WTC11 (cell line): ENCODE measurements at regions not wholly inside any gene's neighbourhood (a gene's known extent, or its start where the extent isn't known, plus 50 kb on each side); places are given as distances from the start of the nearest gene placed in this dataset.

ENCODE experiments used
- ATAC-seq: fragments of 200-7000 bp; cut with Tn5 transposase; 2 replicates; pipeline ENCODE4 v1.10.0; 2021; ENCODE audit warnings: mild to moderate bottlenecking, moderate library complexity
- CTCF ChIA-PET: fragments of 300-600 bp; sonication (Branson Sonifier 250); formaldehyde crosslinking; loops from one replicate; lab custom pipeline; 2021; ENCODE audit warnings: antibody characterized with exemption; lab: Charles Lee
- POLR2A ChIA-PET: fragments of 350-600 bp; sonication (Branson Sonifier 250); formaldehyde crosslinking; loops from one replicate; lab custom pipeline; 2021; ENCODE audit warnings: antibody characterized with exemption; lab: Charles Lee
- DNase-seq: peaks from one replicate; pipeline ENCODE4 v3.0.0; 2021; ENCODE audit warnings: low spot score
- H3K27ac Mint-ChIP-seq: 2 replicates; pipeline ENCODE4 v1.8.0; 2021; ENCODE audit warnings: mixed read lengths
- H3K27me3 Mint-ChIP-seq: 2 replicates; pipeline ENCODE4 v1.8.0; 2021; ENCODE audit warnings: low read depth, mild to moderate bottlenecking, moderate library complexity, mixed read lengths
- H3K36me3 Mint-ChIP-seq: 2 replicates; pipeline ENCODE4 v1.8.0; 2021; ENCODE audit warnings: mixed read lengths
- H3K4me1 Mint-ChIP-seq: 2 replicates; pipeline ENCODE4 v1.8.0; 2022; ENCODE audit warnings: mixed read lengths
- H3K4me3 Mint-ChIP-seq: 2 replicates; pipeline ENCODE4 v1.8.0; 2021; ENCODE audit warnings: mild to moderate bottlenecking, moderate library complexity, mixed read lengths
- H3K9me3 Mint-ChIP-seq: 2 replicates; pipeline ENCODE4 v1.8.0; 2021; ENCODE audit warnings: mixed read lengths
- AFF4 ChIP-seq: sonication (generic); formaldehyde crosslinking; IDR thresholded peaks from 2 replicates; pipeline ENCODE4 v1.8.1; 2023; ENCODE audit warnings: mild to moderate bottlenecking, missing genetic modification reagents, borderline replicate concordance
- E2F1 ChIP-seq: sonication (generic); formaldehyde crosslinking; IDR thresholded peaks from 2 replicates; pipeline ENCODE4 v1.8.0; 2022; ENCODE audit warnings: mild to moderate bottlenecking, missing genetic modification reagents
- E2F4 ChIP-seq: sonication (generic); formaldehyde crosslinking; IDR thresholded peaks from 2 replicates; pipeline ENCODE4 v1.8.1; 2022; ENCODE audit warnings: low read depth, mild to moderate bottlenecking, moderate library complexity, missing genetic modification reagents, borderline replicate concordance
- ERG ChIP-seq: fragments of 250-450 bp; sonication (Bioruptor Pico); IDR thresholded peaks from 2 replicates; pipeline ENCODE4 v1.8.0; 2021; ENCODE audit warnings: mild to moderate bottlenecking
- FOXP4 ChIP-seq: sonication (generic); formaldehyde crosslinking; IDR thresholded peaks from 2 replicates; pipeline ENCODE4 v1.8.0; 2022; ENCODE audit warnings: mild to moderate bottlenecking, missing genetic modification reagents
- PRRX2 ChIP-seq: fragments of 250-450 bp; sonication (Bioruptor Pico); IDR thresholded peaks from 2 replicates; pipeline ENCODE4 v1.8.0; 2021; ENCODE audit warnings: mild to moderate bottlenecking
- ZMAT4 ChIP-seq: fragments of 250-450 bp; sonication (Bioruptor Pico); IDR thresholded peaks from 2 replicates; pipeline ENCODE4 v1.9.0; 2021; ENCODE audit warnings: mild to moderate bottlenecking
- ZNF317 ChIP-seq: sonication (generic); formaldehyde crosslinking; IDR thresholded peaks from 2 replicates; pipeline ENCODE4 v1.8.1; 2023; ENCODE audit warnings: low read depth, mild to moderate bottlenecking, moderate library complexity, missing genetic modification reagents, borderline replicate concordance
- ZSCAN18 ChIP-seq: fragments of 250-450 bp; sonication (Bioruptor Pico); IDR thresholded peaks from 2 replicates; pipeline ENCODE4 v2.1.2; 2022; ENCODE audit warnings: mild to moderate bottlenecking, moderate library complexity

GRCh38 chr6:106005013-106005412 is 81.1 kb upstream of the PRDM1 start (continued):
- TF ChIP-seq ZSCAN18 (CRISPR knock-in tag): no peak
- TF ChIP-seq E2F1: no peak
- no peak for TF ChIP-seq FOXP4 (CRISPR knock-in tag)

GRCh38 chr6:106003268-106003987 is 82.7 kb upstream of the PRDM1 start:
- Mint-ChIP-seq H3K4me1 (peaks cover 56% of the 10 kb centered on the region), H3K4me3 (no peak overlapping the region), H3K9me3 (no peaks in the 10 kb centered on the region), H3K27me3 (peaks cover 81% of the 10 kb centered on the region), H3K36me3 (no peaks in the 10 kb centered on the region), H3K27ac (no peak overlapping the region)
- ChIA-PET CTCF (no interaction called here), POLR2A (interaction anchor here (0.6 to 1.7 kb wide), 2 partner anchors 11 to 33 kb away, joined by 4 to 6 read pairs; no protein-coding TSS in a partner anchor)
- no peak for TF ChIP-seq PRRX2 (CRISPR knock-in tag)
- ATAC-seq (no peak), DNase-seq (no peak)

GRCh38 chr6:106002005-106002404 is 84.1 kb upstream of the PRDM1 start:
- Mint-ChIP-seq H3K36me3 (no peaks in the 10 kb centered on the region), H3K4me3 (peak overlapping the region; percentile 37; the same call in 1 of the 2 replicates), H3K27ac (no peak overlapping the region), H3K27me3 (peaks cover 83% of the 10 kb centered on the region), H3K9me3 (no peaks in the 10 kb centered on the region), H3K4me1 (peaks cover 58% of the 10 kb centered on the region)
- no peak for TF ChIP-seq ZMAT4
- TF ChIP-seq ERG (CRISPR knock-in tag): no peak
- TF ChIP-seq ZNF317: no peak
- TF ChIP-seq E2F4 (CRISPR knock-in tag): no peak
- TF ChIP-seq AFF4: no peak
- ChIA-PET POLR2A (interaction anchor here (1.7 kb wide), 1 partner anchor 9 kb away, joined by 4 read pairs; no protein-coding TSS in a partner anchor), CTCF (interaction anchor here (0.7 to 1.0 kb wide), 3 partner anchors 9 to 569 kb away, joined by 3 to 4 read pairs (median 3); no protein-coding TSS in a partner anchor)
- ATAC-seq (peak; percentile 89), DNase-seq (no peak)
